22Rv1 (cell line): ENCODE measurements at regions not wholly inside any gene's neighbourhood (a gene's known extent, or its start where the extent isn't known, plus 50 kb on each side); places are given as distances from the start of the nearest gene placed in this dataset.
"Not testable (repeated sequence)": the region's sequence is repeated elsewhere in the genome, so short reads cannot be mapped to it uniquely, and the experiment has no call there.

ENCODE experiments used
- H3K27ac ChIP-seq: fragments of 450-650 bp; 2 replicates; pipeline ENCODE4 v1.5.1; 2017
- CTCF ChIP-seq: fragments of 450-650 bp; IDR thresholded peaks from 2 replicates; pipeline ENCODE4 v1.5.1; 2017; ENCODE audit warnings: mild to moderate bottlenecking
- ZFX ChIP-seq: fragments of 450-650 bp; IDR thresholded peaks from 2 replicates; pipeline ENCODE4 v1.6.1; 2017; ENCODE audit warnings: antibody characterized with exemption, borderline replicate concordance

- H3K27ac ChIP-seq, result no peak overlapping the region
- TF ChIP-seq ZFX (no peak), CTCF (no peak)
Observed at GRCh38 chr3:187852842-187853730, 107.8 kb upstream of the BCL6 start.

DNA sequence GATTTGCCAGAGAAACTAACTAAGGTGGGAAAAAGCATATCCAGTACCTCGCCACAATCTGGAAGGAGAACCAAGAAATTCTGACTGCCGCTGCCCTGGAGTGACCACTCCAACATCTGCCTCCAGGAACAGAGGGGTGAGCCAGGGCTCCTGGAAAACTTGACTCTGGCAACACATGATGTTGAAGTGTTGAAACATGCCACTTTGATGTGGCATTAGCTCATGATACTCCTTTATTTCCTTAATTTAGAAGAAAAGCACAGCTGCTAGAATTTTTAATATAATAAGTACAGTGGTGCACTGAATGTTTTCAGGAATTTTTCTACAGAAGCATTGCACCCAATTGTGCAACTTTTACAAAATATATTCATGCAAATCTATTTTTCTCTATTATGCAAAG is 109.9 kb upstream of the BCL6 start:
- H3K27ac ChIP-seq, result no peak overlapping the region
- TF ChIP-seq CTCF (no peak), ZFX (no peak)

DNA sequence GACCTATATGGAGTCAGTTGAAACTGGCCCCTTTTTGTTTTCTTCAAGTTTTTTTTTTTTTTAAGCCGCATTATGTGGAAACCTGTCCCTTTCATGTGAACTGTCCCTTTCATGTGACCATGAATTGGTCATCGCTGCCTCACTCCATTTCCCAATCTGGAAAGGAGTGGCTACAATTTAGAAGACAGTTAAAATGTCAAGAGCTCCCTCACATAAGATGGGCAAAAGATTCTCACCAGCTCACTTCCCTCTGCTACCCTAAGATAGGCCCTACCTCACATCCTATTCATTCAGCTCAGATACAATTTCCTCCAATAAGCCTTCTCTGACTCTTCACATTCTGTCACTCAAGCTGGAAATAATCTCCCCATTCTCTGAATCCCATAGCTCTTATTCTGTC is 111.3 kb upstream of the BCL6 start:
- TF ChIP-seq ZFX, result no peak
- no peak for TF ChIP-seq CTCF
- no peak overlapping the region for H3K27ac ChIP-seq

- H3K27ac ChIP-seq, result no peak overlapping the region
- no peak for TF ChIP-seq CTCF
Observed at GRCh38 chr3:187858041-187858440, 112.8 kb upstream of the BCL6 start.

DNA sequence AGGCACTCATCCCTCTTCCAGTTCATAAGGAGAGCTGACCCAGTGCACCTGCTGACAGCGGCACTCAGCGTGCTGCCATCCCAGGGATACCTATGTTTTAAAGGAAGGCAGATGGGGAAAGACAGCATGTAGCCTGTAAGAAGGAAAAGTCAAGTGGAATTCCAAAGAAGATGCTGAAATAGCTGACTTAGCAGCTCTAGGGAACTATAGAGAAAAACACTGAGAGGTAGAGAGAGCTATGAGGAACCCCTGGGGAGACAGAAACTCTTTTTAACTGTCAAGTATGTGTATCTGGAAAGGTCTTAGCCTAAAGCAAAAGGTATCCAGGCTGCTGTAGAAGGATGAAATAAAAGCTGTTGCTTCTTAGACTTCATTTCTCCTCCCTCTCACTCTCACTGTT is 113.4 kb upstream of the BCL6 start:
- TF ChIP-seq CTCF (no peak), ZFX (no peak)
- no peak overlapping the region for H3K27ac ChIP-seq

- H3K27ac ChIP-seq, result not testable (repeated sequence)
Observed at GRCh38 chr3:187862701-187863277, 117.5 kb upstream of the BCL6 start.

GRCh38 chr3:187870360-187871203 is 125.3 kb upstream of the BCL6 start:
- TF ChIP-seq ZFX (no peak), CTCF (no peak)
- H3K27ac ChIP-seq, result no peak overlapping the region
